ENCODE measurements at regions not wholly inside any gene's neighbourhood (a gene's known extent, or its start where the extent isn't known, plus 50 kb on each side); places are given as distances from the start of the nearest gene placed in this dataset.
"Not testable (repeated sequence)": the region's sequence is repeated elsewhere in the genome, so short reads cannot be mapped to it uniquely, and the experiment has no call there.

DNA sequence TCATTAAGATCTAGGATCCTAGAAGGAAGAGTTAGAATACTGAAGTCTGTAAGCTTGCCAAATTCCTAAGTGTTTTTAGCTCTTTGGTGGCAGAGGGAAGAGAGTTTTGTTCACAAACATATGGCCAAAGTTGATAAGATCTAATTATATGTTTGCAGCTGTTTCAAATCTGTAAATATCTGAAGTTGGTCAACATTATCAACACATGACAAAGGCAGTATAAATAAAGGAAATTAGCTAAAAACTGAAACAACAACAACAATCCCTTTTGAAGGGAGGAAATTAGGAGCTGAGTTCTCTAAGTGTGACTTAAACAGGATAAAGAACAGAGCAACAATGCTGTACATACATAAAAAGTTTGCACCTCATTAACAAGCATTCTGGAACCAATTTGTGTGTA lies 208.7 kb downstream of the KCNJ2 start:
- no peak overlapping the region for H3K27ac ChIP-seq (replicated peaks in 1 of 4)
- no peak overlapping the region for H3K4me3 ChIP-seq
- DNase-seq (ENCODE audit: extremely low spot score): no peak
- intact Hi-C loops (cut with DNase I): no loop called here
- H3K27me3 ChIP-seq: no peaks in the 10 kb centered on the region
- no peaks in the 10 kb centered on the region for H3K36me3 ChIP-seq
- no peaks in the 10 kb centered on the region for H3K9me3 ChIP-seq
- no peak for TF ChIP-seq CTCF (IDR thresholded peaks at IDR 0.05)
- TF ChIP-seq POLR2AphosphoS5 (IDR thresholded peaks at IDR 0.05): no peak
- no peak for TF ChIP-seq POLR2A (IDR thresholded peaks at IDR 0.05; ENCODE audit: low read depth)
- no peaks in the 10 kb centered on the region for H3K4me1 ChIP-seq

DNA sequence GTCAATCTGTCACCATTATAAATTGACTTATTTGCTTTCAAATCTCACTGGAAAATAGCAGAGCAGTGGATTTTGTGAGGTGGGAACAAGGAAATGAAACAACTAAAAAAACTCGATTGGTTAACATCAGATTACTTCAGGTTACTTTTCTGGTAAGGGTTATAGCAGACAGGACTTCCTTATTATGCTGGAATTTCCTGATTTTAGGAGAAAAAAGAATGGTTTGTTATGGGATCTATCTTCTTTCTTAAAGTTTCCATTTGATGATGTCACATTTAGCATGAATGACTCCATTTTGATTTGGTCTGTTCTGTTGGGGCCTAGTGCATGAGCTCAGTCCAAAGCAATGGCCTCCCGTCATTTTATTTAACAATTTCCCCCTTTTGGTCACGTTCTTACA lies 210.6 kb downstream of the KCNJ2 start:
- WGBS: 79% methylated on average over 3 of the region's 3 CpGs
- TF ChIP-seq POLR2A (IDR thresholded peaks at IDR 0.05; ENCODE audit: low read depth): no peak
- no peak for TF ChIP-seq CTCF (IDR thresholded peaks at IDR 0.05)
- TF ChIP-seq POLR2AphosphoS5 (IDR thresholded peaks at IDR 0.05): no peak
- TF ChIP-seq EP300 (IDR thresholded peaks at IDR 0.05): no peak
- intact Hi-C loops (cut with DNase I): no loop called here

GRCh38 chr17:70381916-70382315 lies 212.6 kb downstream of the KCNJ2 start:
- H3K27me3 ChIP-seq; H3K9me3 ChIP-seq; H3K36me3 ChIP-seq; H3K27ac ChIP-seq (replicated peaks in 1 of 4); H3K4me3 ChIP-seq; intact Hi-C loops (cut with DNase I); DNase-seq (ENCODE audit: extremely low spot score); H3K4me1 ChIP-seq: not testable (repeated sequence)
- 96% methylated on average over 15 of the region's 15 CpGs for WGBS

More for the DNA sequence above, 210.6 kb downstream of the KCNJ2 start:
- Histone ChIP-seq H3K36me3 (no peaks in the 10 kb centered on the region), H3K27ac (replicated peaks in 1 of 4) (no peak overlapping the region), H3K9me3 (no peaks in the 10 kb centered on the region), H3K4me3 (no peak overlapping the region), H3K27me3 (no peaks in the 10 kb centered on the region), H3K4me1 (no peaks in the 10 kb centered on the region)
- no peak for DNase-seq (ENCODE audit: extremely low spot score)

GRCh38 chr17:70388326-70388725 lies 219.0 kb downstream of the KCNJ2 start:
- Histone ChIP-seq H3K27ac (replicated peaks in 1 of 4) (no peak overlapping the region), H3K27me3 (no peaks in the 10 kb centered on the region), H3K4me1 (no peaks in the 10 kb centered on the region), H3K4me3 (no peak overlapping the region), H3K9me3 (no peaks in the 10 kb centered on the region), H3K36me3 (no peaks in the 10 kb centered on the region)
- TF ChIP-seq POLR2AphosphoS5 (IDR thresholded peaks at IDR 0.05): no peak
- no peak for TF ChIP-seq POLR2A (IDR thresholded peaks at IDR 0.05; ENCODE audit: low read depth)
- no peak for TF ChIP-seq EP300 (IDR thresholded peaks at IDR 0.05)
- TF ChIP-seq CTCF (IDR thresholded peaks at IDR 0.05): no peak
- no peak for DNase-seq (ENCODE audit: extremely low spot score)
- intact Hi-C loops (cut with DNase I): no loop called here

DNA sequence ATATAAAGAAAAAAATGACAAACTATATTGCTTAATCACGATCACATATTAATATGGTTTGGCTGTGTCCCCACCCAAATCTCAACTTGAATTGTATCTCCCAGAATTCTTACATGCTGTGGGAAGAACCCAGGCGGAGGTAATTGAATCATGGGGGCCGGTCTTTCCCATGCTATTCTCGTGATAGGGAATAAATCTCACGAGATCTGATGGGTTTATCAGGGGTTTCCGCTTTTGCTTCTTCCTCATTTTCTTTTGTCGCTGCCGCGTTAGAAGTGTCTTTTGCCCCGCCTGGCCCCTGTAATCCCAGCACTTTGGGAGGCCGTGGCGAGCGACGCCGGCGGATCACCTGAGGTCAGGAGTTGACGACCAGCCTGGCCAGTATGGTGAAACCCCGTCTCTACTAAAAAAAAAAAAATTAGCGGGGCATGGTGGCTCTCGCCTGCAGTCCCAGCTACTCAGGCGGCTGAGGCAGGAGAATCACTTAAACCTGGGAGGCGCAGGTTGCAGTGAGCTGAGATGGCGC lies 220.0 kb downstream of the KCNJ2 start:
- H3K27me3 ChIP-seq; DNase-seq (ENCODE audit: extremely low spot score); H3K9me3 ChIP-seq; H3K27ac ChIP-seq (replicated peaks in 1 of 4); H3K4me1 ChIP-seq; H3K36me3 ChIP-seq; H3K4me3 ChIP-seq; intact Hi-C loops (cut with DNase I): not testable (repeated sequence)
- 89% methylated on average over 23 of the region's 23 CpGs for WGBS

DNA sequence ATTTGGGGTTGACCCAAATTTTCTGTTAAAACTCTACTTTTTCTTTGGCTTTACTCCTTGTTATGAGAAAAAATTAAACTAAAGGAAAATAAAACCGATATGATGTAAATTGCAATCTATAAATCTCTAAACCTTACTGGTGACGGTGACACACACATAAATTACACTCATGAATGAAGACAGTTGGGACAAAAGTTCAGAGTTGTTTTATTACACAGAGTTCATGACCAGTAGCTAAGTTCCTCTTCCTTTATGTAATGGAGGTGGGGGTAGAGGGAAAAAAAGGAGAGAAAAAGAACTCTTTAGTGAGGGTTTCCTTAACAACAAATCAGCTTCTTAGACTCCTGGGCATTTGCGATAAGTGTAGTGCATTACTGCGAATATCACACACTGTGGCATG lies 220.7 kb downstream of the KCNJ2 start:
- WGBS: 83% methylated on average over 4 of the region's 4 CpGs
- intact Hi-C loops (cut with DNase I): no loop called here
- Histone ChIP-seq H3K4me1 (no peaks in the 10 kb centered on the region), H3K36me3 (no peaks in the 10 kb centered on the region), H3K4me3 (no peak overlapping the region), H3K27ac (replicated peaks in 1 of 4) (no peak overlapping the region), H3K9me3 (no peaks in the 10 kb centered on the region), H3K27me3 (no peaks in the 10 kb centered on the region)
- TF ChIP-seq POLR2AphosphoS5 (IDR thresholded peaks at IDR 0.05) (no peak), POLR2A (IDR thresholded peaks at IDR 0.05; ENCODE audit: low read depth) (no peak), EP300 (IDR thresholded peaks at IDR 0.05) (no peak), CTCF (IDR thresholded peaks at IDR 0.05) (no peak)
- DNase-seq (ENCODE audit: extremely low spot score): no peak
